NCI-H69 (cell line): ENCODE measurements at regions not wholly inside any gene's neighbourhood (a gene's known extent, or its start where the extent isn't known, plus 50 kb on each side); places are given as distances from the start of the nearest gene placed in this dataset.
A peak's percentile ranks its signal among the peaks of the same experiment; 100 is the strongest.
"Not testable (repeated sequence)": the region's sequence is repeated elsewhere in the genome, so short reads cannot be mapped to it uniquely, and the experiment has no call there.

Source experiments
- DNase-seq: peaks from one replicate; lab custom pipeline; 2025; lab: John Stamatoyannopoulos, UW

DNA sequence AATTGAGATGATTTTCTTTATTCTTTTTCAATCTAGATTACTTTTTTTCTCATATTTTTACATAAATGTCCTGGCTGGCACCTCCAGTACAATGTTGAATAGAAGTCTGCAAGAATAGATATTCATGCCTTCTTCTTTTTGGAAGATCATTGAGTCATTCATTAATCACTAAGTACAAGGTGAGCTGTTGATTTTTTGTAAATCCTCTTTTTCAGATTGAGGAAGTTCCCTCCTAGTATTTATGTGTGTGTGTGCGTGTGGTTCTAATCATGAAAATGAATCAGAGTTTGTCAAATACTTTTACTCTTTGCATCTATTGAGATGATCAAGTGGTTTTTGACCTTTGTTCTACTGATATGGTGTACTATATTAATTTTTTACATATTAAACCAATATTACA is 859.3 kb downstream of the KCNT2 start:
- no peak for DNase-seq

DNA sequence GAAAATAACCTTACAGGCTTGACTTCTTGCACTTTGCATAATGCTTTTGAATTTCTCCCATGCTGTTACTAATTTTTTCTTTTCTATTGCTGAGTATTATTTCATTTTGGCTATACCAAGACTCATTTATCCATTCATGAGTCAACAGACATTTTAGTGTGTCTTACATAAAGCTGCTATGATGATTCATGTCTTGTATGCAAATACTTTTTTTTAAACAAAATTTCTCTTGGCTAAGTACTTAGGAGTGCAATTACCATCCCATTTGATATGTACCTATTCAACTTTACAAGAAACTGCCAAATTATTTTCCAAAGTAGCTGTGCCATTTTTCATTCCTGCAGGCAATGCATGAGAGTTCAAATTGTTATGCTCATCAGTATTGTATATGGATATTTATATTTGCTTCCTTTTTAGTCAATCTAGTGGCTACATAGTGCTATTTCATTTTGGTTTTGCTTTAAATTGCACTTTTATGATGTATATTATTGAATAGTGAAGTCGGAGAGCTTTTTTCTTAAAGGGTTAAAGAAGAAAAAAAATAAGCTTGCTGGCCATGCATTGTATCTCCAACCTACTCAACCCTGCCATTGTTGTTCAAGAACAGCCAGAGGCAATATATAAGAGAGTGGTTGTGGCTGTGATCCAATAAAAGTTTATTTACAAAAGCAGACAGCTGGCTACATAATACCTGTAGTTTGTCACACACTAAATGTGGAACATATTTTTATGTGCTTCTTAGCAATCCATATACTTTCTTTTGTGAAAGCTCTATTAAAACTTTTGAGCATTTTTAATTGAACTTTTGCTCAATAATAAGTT is 862.8 kb downstream of the KCNT2 start:
- DNase-seq: peak; percentile 94

DNA sequence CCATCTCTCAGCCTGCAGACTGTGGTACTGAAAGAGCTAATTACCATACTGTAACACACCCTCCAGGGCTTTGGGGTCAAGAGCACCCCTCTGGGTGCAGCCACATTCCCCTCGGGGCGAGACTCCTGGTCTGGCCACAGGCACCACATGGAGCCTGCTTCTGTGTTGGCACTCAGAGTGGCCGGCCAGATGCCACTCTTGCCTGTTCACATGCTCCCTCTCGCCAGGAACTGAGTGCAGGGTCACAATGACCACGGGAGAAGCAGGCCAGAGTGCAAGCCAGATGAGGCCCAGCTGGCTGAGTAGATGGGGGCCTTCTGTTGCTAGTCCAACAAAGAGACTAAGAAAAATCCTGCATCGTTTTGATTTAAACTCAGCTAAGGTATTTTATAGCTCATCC is 864.0 kb downstream of the KCNT2 start:
- DNase-seq: peak; percentile 46

DNA sequence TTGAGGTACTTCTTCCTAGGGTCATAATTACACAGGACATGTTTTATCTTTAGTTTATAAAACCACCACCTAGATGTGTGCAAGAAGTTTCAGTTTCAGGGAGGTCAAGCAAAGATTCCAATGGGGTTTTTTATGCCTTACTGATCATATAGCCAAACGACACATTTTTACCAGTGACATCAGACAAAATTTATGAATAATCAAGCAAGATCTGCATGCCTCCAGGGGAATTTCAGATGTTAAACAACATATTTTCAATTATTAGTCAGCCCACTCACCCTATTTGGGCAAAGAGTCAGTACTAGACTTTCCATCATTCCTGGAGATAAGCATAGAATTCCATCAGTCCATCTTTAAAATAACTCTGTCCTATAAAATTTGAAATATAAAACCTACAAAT is 867.4 kb downstream of the KCNT2 start:
- no peak for DNase-seq

- no peak for DNase-seq
These were observed 869.1 kb downstream of the KCNT2 start for GRCh38 chr1:195738966-195739650.

GRCh38 chr1:195735140-195735539 is 873.1 kb downstream of the KCNT2 start:
- DNase-seq: no peak

DNA sequence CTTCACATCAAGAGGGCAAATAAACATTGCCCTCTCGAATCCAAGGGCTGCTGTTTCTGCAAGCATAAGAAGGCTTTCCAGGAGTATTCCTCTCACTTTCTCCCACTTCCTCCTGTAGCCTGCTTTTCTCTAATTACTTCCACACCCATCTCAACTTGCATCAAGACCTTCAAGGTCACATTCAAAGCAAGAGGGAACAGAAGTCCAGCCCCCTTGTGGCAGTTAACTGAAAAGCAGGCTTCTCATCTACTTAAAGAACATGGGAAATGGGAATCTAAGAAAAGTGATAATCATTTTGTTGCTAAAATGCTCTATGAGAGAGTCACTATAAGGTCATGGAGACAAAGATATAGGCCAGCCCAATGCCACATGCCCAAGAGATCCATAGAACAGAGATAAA is 874.4 kb downstream of the KCNT2 start:
- DNase-seq: peak; percentile 62

GRCh38 chr1:195733408-195733807 is 874.8 kb downstream of the KCNT2 start:
- DNase-seq: no peak

DNA sequence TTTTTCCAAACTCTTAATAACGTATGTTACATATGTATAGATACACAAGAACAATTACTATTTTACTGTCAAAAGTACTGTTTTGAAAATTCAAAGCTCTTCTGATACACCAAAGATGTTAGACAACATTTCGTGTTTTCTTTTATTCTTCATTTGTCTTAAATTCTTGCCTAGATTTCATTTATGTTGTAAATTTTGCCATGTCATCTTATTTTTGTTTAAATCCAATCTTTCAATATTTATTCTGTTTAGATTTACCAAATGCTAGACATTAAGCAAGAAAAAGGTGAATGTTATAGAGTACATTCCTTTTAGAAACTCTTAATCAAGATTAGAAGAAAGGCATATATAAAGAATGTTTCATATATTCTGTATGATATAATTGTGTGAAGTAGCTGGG is 876.9 kb downstream of the KCNT2 start:
- DNase-seq: no peak

DNA sequence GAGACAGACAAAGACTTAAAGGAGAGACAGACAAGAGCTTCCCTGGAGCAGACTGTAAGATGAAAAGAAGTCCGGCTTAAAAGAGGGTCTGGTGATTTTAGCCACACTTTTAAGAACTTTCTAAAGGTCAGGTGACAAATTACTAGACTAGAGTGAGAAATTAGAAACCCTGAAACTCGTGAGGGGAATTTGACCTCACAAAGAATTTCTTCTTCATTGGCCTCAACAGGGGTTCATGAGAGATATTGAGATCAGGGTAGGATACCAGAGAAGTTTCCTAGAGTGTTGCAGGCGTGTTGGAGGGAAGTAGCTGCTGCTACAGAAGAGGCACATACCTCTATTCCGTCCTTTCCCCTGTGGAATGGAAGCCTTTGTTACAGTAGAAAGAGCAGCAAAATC is 884.4 kb downstream of the KCNT2 start:
- DNase-seq: no peak

- DNase-seq: not testable (repeated sequence)
These were observed 885.1 kb downstream of the KCNT2 start for GRCh38 chr1:195722852-195723795.

DNA sequence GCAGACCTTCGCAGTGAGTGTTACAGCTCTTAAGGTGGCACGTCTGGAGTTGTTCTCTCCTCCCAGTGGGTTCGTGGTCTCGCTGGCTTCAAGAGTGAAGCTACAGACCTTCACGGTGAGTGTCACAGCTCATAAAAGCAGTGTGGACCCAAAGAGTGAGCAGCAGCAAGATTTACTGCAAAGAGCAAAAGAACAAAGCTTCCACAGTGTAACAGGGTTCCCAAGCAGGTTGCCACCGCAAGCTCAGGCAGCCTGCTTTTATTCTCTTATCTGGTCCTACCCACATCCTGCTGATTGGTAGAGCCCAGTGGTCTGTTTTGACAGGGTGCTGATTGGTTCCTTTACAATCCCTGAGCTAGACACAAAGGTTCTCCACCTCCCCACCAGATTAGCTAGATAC is 886.1 kb downstream of the KCNT2 start:
- DNase-seq: not testable (repeated sequence)

GRCh38 chr1:195721210-195721971 is 886.8 kb downstream of the KCNT2 start:
- DNase-seq: no peak

- peak; percentile 74 for DNase-seq
These were observed 890.6 kb downstream of the KCNT2 start for GRCh38 chr1:195717651-195718050.

- DNase-seq: no peak
These were observed 892.6 kb downstream of the KCNT2 start for GRCh38 chr1:195715652-195716051.

DNA sequence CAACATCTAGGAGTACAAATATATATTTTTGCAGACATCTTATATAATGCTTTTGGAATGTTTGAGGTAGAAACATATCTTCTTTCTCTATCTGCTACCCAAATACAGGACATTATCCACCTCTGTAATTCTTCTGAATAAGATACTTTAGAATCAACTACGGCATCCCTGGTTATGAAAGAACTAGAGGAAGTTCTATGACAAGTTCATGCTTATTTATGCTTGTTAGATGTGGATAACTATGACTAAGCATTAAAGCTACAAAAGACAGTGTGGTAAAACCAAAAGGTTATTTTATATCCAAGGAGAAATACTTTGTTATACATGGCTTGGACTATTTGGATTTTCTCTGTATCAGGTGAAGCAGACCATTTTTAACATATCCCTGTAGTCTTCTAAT is 894.0 kb downstream of the KCNT2 start:
- DNase-seq: no peak

- DNase-seq: peak; percentile 67
These were observed 898.4 kb downstream of the KCNT2 start for GRCh38 chr1:195709821-195710220.

DNA sequence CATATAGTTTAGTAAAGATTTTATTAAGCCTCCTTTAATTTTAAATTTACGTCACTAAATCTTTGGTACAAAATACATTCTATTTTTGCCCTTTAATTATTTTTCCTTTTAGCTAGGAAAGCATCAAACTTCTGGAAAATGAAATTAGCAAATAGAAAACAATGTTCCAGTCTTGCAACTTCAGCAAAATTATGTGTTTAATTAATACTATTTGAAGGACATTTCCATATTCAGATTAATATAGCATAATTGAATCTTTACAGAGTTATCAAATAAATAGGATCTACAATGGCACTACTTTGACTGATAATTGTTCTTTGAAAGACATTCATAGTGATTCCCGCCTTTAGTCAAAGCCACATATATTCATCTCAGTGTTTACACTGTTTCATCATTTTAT is 904.2 kb downstream of the KCNT2 start:
- DNase-seq: no peak

DNA sequence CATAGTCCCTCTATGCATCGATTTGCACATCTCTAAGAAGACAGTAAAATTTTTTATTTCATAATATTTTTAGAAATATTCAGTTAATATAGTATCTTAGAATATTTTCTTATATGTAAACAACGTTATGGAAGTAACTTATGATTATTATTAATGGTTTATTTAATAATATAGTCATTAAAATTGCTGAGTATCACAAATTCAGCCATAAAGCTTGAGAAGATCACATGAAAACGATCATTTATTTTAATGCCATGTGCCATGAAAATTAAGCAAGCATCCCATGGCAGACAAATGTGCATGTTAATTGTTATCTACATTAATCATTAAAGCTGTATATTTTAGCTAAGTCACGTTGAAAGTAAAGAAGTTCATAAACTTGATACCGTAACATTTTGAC is 907.1 kb downstream of the KCNT2 start:
- peak; percentile 70 for DNase-seq

DNA sequence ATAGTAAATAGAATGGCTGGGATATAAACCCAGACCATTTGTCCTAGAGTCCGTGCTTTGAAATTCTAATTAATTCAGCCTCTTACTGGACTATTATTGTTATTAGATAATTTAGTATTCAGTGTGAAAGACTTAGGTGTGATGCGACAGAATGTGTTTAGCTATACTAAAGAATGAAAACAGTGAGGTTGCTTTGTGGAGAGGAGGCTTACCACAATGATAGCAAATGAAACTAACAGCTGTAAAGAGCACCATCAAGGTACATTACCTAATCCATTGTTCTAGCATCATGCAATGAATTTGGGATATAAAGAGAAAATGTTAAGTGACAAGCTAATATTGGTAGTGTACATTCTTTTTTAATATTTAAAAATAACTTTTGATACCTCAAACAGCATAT is 911.1 kb downstream of the KCNT2 start:
- DNase-seq: no peak

DNA sequence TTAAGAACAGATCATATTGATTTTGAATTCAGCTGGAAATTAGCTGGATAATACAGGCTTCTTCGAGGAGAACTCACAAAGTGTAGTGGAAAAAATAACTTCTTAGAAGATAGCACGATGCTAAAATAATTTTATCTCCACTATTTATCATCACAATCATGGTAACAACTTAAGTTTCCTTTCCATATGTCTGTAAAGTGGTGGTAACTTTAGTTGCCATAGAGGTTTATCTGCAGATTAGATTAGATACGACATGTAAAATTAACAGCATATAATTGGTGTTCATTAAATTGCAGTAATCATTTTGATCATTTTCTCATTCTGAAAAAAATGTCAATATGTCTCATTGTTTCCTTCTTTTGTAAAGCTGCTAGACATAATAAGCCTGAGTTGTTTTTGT is 921.5 kb downstream of the KCNT2 start:
- DNase-seq: peak; percentile 60

DNA sequence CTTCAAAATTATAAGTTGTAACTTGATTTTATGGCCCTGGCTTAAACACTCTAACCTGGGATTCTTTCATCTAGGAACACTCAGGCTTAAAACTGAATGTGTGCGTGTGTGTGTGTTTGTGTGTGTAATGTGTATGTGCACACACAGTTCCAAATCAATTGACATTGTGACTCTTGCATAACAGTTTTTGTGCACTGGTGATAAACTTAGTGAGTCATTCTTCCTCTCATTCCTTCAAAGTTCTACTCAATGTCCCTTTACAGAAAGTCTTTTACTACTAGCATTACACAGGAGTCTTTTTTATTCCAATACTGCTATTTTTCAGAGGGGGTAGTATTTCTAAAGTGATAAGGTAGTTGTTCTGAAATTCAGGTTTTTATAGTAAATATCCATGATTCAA is 943.6 kb downstream of the KCNT2 start:
- DNase-seq: no peak
